ENCODE measurements at regions not wholly inside any gene's neighbourhood (a gene's known extent, or its start where the extent isn't known, plus 50 kb on each side); places are given as distances from the start of the nearest gene placed in this dataset.
"Not testable (repeated sequence)": the region's sequence is repeated elsewhere in the genome, so short reads cannot be mapped to it uniquely, and the experiment has no call there.

DNA sequence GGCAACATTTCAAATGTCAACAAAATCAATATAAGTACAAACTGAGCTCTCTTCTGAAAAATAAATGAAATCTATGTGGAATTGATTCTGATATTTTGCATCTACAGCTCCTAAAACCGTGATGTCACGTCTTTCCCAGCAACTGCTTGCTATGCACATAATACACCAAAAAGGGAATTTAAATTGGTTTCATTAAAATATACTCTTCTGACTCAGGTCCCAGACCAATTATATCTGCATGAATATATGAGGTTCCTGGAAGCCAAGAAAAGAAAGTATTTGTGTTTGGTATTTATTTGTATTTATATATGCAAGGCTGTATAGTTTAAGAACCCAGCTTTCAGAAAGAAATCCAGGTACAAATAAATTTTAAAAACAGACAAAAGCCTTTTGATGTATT is 1282.5 kb downstream of the SUCLG1 start:
- no peak for DNase-seq (ENCODE audit: low read depth in 2 of 2)

GRCh38 chr2:83172841-83173240 is 1286.2 kb downstream of the SUCLG1 start:
- no peak for DNase-seq (ENCODE audit: low read depth in 2 of 2)

GRCh38 chr2:83168377-83168776 is 1290.7 kb downstream of the SUCLG1 start:
- DNase-seq (ENCODE audit: low read depth in 2 of 2), result no peak

DNA sequence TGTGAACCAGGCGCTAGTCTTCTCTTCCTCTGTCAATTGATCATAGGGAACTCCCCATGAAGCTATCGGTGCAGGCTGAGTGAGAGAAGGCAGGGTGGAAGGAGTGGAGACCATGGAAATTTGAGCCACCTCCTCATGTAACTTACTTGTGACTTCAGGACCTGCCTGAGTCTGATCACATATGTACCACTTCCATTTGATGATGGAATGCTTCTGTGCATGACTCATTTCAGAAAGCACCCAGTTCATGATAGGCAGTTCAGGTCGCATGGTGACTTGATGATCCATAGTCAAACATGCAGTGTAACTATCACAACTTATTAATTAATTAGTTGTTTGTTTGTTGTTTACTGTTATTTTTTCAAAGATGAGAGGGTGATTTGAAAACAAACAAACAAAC is 1296.7 kb downstream of the SUCLG1 start:
- DNase-seq (ENCODE audit: low read depth in 2 of 2), result no peak

GRCh38 chr2:83160571-83160970 is 1298.5 kb downstream of the SUCLG1 start:
- DNase-seq (ENCODE audit: low read depth in 2 of 2), result no peak

GRCh38 chr2:83155826-83156225 is 1303.3 kb downstream of the SUCLG1 start:
- DNase-seq (ENCODE audit: low read depth in 2 of 2), result no peak

- DNase-seq (ENCODE audit: low read depth in 2 of 2), result no peak
Observed at GRCh38 chr2:83143946-83144345, 1315.1 kb downstream of the SUCLG1 start.

DNA sequence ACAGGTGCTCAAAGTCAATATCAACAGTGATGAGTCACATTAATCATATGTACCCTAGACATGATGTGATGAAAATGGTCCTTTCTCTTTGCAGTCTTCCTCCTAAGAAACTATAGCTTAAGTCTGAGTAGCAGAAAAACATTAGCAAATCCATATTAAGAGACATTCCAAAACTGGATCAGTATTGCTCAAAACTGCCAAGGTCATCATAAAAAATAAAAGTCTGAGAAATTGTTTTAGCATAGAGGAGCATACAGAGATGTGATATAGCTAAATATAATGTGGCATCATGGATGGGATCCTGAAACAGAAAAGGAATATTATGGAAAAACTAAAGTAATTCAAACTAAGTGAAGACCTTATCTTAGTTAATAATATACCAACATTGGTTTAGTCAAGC is 1316.1 kb downstream of the SUCLG1 start:
- no peak for DNase-seq (ENCODE audit: low read depth in 2 of 2)

DNA sequence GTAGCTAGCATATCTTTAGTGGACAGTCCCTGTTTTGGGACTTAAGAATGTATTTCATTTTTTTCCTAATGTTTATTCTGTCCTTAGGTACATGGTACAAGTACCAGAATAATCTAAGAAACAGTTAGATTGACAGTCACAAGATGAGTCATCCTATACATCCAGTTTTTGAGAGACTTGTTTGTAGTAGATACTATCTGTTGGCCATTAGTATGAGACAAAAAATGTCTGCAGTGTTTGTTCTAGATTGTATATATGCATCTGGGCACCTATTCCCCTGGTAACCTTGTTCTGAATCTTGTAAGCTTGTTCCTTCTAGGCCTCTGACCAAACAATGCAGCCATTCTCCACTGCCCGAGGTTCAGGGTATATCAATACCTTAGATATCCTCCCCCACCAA is 1343.5 kb downstream of the SUCLG1 start:
- no peak for DNase-seq (ENCODE audit: low read depth in 2 of 2)

- no peak for DNase-seq (ENCODE audit: low read depth in 2 of 2)
Observed at GRCh38 chr2:83115155-83115554, 1343.9 kb downstream of the SUCLG1 start.

DNA sequence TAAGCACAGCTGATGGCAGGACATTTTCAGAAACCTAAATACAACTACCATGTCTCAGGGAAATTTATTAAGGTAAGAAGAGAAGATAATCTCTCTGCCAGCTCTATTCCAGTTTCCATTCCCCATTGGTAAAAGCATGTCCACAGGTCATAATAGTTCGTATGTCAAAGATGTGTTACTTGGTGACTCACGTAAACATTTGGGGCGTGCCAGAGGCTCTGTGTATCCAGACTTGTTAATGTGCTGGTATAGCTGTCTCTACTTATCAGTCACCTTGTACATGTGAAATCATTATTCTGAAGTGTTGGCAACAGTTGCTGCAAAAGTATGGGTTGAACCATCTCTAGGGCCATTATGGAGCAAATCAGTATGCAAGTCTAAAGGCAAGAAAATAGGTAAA is 1345.1 kb downstream of the SUCLG1 start:
- DNase-seq (ENCODE audit: low read depth in 2 of 2), result no peak

GRCh38 chr2:83112858-83113257 is 1346.2 kb downstream of the SUCLG1 start:
- DNase-seq (ENCODE audit: low read depth in 2 of 2), result peak; percentile 8 to 15

GRCh38 chr2:83109284-83109683 is 1349.8 kb downstream of the SUCLG1 start:
- DNase-seq (ENCODE audit: low read depth in 2 of 2), result no peak

GRCh38 chr2:83106853-83107252 is 1352.2 kb downstream of the SUCLG1 start:
- DNase-seq (ENCODE audit: low read depth in 2 of 2), result no peak

GRCh38 chr2:83104202-83104601 is 1354.9 kb downstream of the SUCLG1 start:
- no peak for DNase-seq (ENCODE audit: low read depth in 2 of 2)

DNA sequence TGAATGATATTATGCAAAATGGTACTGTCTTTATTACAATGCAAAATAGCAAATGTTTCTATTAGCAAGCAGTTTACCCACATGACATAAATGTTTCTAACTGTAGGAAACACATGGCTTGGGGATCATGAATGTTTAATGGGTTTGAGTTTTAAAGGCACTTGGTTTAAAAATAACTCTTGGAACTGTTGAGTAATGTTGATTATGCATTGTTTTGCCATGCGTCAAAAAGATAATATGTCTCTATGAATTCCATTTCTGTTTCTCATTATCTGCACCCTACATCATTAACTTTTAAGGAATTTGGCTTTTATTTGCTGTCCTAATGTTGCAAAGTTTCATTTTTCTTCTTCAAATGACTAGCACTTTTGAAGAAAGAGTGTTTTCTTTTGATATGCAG is 1355.5 kb downstream of the SUCLG1 start:
- DNase-seq (ENCODE audit: low read depth in 2 of 2), result peak; percentile 94

DNA sequence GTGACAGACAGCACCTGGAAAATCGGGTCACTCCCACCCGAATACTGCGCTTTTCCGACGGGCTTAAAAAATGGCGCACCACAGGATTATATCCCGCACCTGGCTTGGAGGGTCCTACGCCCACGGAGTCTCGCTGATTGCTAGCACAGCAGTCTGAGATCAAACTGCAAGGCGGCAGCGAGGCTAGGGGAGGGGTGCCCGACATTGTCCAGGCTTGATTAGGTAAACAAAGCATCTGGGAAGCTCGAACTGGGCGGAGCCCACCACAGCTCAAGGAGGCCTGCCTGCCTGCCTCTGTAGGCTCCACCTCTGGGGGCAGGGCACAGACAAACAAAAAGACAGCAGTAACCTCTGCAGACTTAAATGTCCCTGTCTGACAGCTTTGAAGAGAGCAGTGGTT is 1370.0 kb downstream of the SUCLG1 start:
- not testable (repeated sequence) for DNase-seq (ENCODE audit: low read depth in 2 of 2)

DNA sequence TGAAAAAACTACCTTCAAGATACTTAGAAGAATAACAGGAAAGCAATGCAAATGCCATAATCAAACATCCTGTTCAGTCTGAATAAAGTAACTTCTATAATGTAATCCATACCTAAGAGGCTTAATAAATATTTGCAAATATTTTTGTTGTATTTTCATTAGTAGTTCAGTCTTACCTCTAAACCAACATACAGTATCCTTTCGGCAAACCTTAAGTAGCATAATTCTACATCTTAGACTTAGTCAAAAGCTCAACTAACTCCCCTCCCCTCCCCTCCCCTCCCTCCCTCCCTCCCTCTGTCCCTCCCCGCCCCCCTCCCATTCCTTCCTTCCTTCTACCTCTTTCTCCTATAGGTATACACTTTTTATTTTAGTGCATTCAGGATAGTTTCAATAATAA is 1373.2 kb downstream of the SUCLG1 start:
- DNase-seq (ENCODE audit: low read depth in 2 of 2), result no peak

DNA sequence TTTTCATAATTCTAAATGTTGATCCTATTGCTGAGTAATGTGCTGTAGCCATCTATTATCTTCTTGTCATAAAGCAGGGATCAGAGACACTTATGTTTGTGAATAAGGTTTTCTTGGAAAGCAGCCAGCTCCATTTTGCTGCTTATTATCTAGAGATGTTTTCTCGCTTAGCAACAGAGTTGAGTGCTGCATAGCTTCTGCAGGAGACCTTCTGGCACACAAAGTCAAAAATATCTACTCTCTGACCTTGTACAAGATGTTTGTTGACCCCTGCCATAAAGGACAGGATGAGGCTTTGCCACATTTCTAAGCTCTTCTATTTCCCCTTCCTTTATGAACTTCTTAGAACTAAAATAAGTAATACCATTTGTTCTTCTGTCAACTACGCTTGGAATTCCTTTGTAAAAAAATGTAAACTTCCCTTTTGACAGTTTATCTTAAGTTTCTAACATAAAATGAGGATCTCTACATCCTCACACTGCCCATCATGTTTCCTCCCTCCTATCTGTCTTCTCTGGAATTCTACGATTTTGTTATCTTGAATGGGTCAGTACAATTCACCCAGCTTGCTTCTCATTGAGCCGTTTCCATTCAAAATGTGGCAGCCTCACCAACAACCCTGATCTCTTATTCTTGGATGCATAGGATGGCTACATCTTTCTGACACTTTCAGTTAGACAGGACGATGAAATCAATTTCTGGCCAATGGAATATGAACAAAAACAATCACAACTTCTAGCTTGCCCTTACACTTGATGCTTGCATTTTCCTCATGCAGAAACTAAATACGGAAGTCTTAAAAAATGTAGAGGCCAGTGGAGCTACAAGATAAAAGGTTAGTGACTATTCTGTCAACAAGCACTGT is 1377.0 kb downstream of the SUCLG1 start:
- peak; percentile 69 to 70 for DNase-seq (ENCODE audit: low read depth in 2 of 2)

DNA sequence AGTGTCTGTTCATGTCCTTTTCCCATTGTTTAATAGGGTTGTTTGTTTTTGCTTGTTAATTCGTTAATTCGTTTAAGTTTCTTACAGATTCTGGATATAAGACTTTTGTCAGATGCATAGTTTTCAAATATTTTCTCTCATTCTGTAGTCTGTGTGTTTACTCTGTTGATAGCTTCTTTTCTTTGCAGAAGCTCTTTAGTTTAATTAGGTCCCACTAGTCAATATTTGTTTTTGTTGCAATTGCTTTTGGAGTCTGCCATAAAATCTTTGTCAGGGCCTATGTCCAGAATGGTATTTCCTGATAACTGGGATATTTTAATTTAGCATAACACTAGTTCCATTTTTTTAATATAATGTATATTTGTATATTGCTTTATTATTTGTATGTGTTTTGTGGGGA is 1380.1 kb downstream of the SUCLG1 start:
- no peak for DNase-seq (ENCODE audit: low read depth in 2 of 2)

DNA sequence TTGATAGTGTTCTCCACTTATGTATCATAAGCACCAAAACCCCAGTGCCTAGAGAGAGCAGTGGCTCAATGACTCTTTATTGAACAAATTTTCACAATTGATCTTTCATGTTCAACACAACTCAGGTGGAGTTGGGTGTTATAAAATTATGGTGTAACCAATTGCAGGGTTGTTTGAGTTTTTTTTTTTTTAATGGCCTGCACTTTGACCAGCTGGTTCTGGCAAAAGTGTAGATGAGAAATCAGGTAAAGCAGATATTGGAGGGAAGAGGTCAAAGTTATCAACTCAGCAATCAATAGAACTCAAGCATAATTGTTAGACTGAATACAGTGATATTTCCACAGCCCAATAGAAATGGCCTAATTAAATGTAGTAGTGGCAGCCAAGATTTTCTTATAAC is 1386.3 kb downstream of the SUCLG1 start:
- DNase-seq (ENCODE audit: low read depth in 2 of 2), result no peak

GRCh38 chr2:83071914-83072313 is 1387.2 kb downstream of the SUCLG1 start:
- no peak for DNase-seq (ENCODE audit: low read depth in 2 of 2)

GRCh38 chr2:83071352-83071751 is 1387.7 kb downstream of the SUCLG1 start:
- no peak for DNase-seq (ENCODE audit: low read depth in 2 of 2)

DNA sequence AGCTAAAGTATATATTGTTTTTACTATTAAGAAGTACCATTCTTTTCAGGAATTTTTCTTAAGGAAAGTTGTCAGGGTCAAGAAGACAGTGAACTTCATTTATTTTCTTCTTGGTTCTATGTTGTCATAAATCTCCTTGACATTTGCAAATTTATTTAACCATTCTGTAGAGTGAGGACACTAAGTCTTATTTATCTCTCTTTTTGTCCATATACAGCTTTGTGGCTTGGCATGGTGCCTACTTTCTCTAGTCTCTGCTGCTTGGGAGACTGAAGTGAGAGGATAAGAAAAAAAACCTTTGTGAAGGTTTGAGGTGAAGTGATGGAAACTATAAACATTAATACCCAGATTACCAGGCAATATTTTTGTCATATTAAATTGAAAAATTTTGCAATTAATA is 1389.4 kb downstream of the SUCLG1 start:
- DNase-seq (ENCODE audit: low read depth in 2 of 2), result peak; percentile 61 to 63
